ENCODE measurements at regions not wholly inside any gene's neighbourhood (a gene's known extent, or its start where the extent isn't known, plus 50 kb on each side); places are given as distances from the start of the nearest gene placed in this dataset.

GRCh38 chr3:144343343-144343742, 371.7 kb downstream of the DIPK2A start:
- TF ChIP-seq CTCF (IDR thresholded peaks at IDR 0.05; ENCODE audit: low read depth, low read length, poor library complexity, severe bottlenecking) (no peak), EZH2phosphoT487 (IDR thresholded peaks at IDR 0.05; ENCODE audit: borderline replicate concordance, low read length) (no peak)

Measured in DOHH2 (cell line).